Osteocyte (in vitro differentiated cells): ENCODE measurements at regions not wholly inside any gene's neighbourhood (a gene's known extent, or its start where the extent isn't known, plus 50 kb on each side); places are given as distances from the start of the nearest gene placed in this dataset.
A peak's percentile ranks its signal among the peaks of the same experiment; 100 is the strongest.

Source experiments
- DNase-seq: peaks from one replicate; pipeline ENCODE4 v3.0.0; 2021; ENCODE audit warnings: mixed read lengths; ENCODE audit not compliant: unreplicated experiment; ENCODE audit errors: extremely low spot score
- H3K27ac Mint-ChIP-seq: one replicate; pipeline ENCODE4 v1.8.0; 2021; ENCODE audit warnings: mild to moderate bottlenecking, mixed read lengths; ENCODE audit not compliant: unreplicated experiment
- H3K27me3 Mint-ChIP-seq: one replicate; pipeline ENCODE4 v1.8.0; 2021; ENCODE audit warnings: mixed read lengths; ENCODE audit not compliant: unreplicated experiment
- H3K36me3 Mint-ChIP-seq: one replicate; pipeline ENCODE4 v1.8.0; 2021; ENCODE audit warnings: mixed read lengths; ENCODE audit not compliant: unreplicated experiment
- H3K4me1 Mint-ChIP-seq: one replicate; pipeline ENCODE4 v1.8.0; 2021; ENCODE audit warnings: mixed read lengths; ENCODE audit not compliant: unreplicated experiment
- H3K4me3 Mint-ChIP-seq: one replicate; pipeline ENCODE4 v1.8.0; 2021; ENCODE audit warnings: mild to moderate bottlenecking, moderate library complexity, mixed read lengths; ENCODE audit not compliant: unreplicated experiment
- H3K9me3 Mint-ChIP-seq: one replicate; pipeline ENCODE4 v1.8.0; 2021; ENCODE audit warnings: mixed read lengths; ENCODE audit not compliant: unreplicated experiment
- CTCF ChIP-seq: fragments of 200-600 bp; sonication (generic); IDR thresholded peaks from 2 replicates; pipeline ENCODE4 v1.5.0; 2021; ENCODE audit warnings: antibody characterized with exemption, mild to moderate bottlenecking, moderate library complexity

GRCh38 chr12:104825408-104825807 is 132.7 kb downstream of the SLC41A2 start:
- H3K27ac Mint-ChIP-seq, result no peak overlapping the region
- no peak overlapping the region for H3K4me3 Mint-ChIP-seq
- H3K9me3 Mint-ChIP-seq, result no peaks in the 10 kb centered on the region
- H3K36me3 Mint-ChIP-seq, result peaks cover 9% of the 10 kb centered on the region
- H3K27me3 Mint-ChIP-seq, result no peaks in the 10 kb centered on the region
- no peak for DNase-seq
- peaks cover 5% of the 10 kb centered on the region for H3K4me1 Mint-ChIP-seq
- TF ChIP-seq CTCF, result peak; percentile 37

DNA sequence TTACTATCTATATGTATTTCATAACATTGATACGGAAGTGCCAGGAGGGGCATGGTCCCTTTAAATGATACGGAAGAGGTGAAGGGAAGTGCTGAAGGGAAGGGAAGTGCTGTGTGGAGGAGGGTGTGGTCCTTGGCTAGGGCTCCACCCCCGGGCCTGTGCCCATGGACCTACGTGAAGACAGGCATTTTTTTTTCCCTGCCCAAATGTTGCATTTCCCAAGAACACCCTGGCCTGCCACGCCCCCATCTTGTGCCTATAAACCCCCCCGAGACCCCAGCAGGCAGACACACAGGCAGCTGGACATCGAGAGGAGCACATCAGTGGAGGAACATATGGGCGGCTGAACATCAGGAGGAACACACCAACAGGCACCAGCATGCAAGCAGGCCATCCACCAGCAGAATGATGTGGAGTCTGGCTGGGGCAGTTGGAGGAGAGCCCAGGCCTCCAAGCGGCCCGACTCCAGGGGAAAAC is 134.1 kb downstream of the SLC41A2 start:
- Mint-ChIP-seq H3K27ac (no peak overlapping the region), H3K4me3 (no peak overlapping the region), H3K4me1 (peaks cover 3% of the 10 kb centered on the region), H3K36me3 (peaks cover 16% of the 10 kb centered on the region), H3K9me3 (no peaks in the 10 kb centered on the region), H3K27me3 (no peaks in the 10 kb centered on the region)
- no peak for DNase-seq
- TF ChIP-seq CTCF, result no peak

DNA sequence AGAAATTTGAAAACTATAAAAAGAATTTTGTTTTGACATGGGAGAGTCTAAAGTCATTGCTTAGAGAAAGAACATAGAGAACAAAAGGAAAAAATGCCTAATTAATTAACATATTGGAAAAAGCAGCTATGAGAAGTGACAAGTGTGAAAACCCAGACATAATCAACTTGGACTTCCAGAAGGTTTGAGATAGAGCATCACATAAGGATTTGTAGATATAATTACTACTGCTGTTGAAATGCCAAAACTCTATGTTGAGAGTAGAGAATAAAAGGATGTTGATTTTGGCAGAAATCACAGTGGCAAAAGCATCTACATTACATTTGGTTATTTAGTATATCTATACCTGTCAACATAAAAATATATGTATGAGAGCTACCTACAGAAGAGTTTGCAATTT is 135.1 kb downstream of the SLC41A2 start:
- no peak overlapping the region for H3K4me3 Mint-ChIP-seq
- peaks cover 18% of the 10 kb centered on the region for H3K36me3 Mint-ChIP-seq
- TF ChIP-seq CTCF, result no peak
- H3K27me3 Mint-ChIP-seq, result no peaks in the 10 kb centered on the region
- DNase-seq, result no peak
- H3K4me1 Mint-ChIP-seq, result peaks cover 3% of the 10 kb centered on the region
- no peaks in the 10 kb centered on the region for H3K9me3 Mint-ChIP-seq
- H3K27ac Mint-ChIP-seq, result no peak overlapping the region

- no peaks in the 10 kb centered on the region for H3K27me3 Mint-ChIP-seq
- H3K36me3 Mint-ChIP-seq, result peaks cover 13% of the 10 kb centered on the region
- TF ChIP-seq CTCF, result no peak
- no peaks in the 10 kb centered on the region for H3K9me3 Mint-ChIP-seq
- no peak overlapping the region for H3K4me3 Mint-ChIP-seq
- no peak overlapping the region for H3K27ac Mint-ChIP-seq
- no peak for DNase-seq
- H3K4me1 Mint-ChIP-seq, result no peaks in the 10 kb centered on the region
Measured at GRCh38 chr12:104816845-104817503, 141.1 kb downstream of the SLC41A2 start.

DNA sequence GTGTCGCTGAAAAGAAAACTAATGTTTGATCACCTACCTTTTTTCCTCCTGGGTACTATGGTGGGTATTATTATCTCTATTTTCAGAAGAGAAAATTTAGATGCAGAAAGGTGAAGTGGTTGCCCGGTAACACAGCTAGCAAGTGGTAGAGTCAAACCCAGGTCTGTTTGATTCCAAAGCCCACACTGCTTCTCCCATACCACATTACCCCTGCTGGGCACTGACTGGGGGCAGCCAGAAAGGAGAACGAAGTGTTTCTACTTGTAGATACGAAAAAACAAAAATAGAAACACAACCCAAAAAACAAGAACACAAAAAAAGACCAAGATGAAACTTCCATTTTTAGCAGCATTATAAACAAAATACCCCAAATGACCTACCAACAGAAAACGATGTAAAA is 142.2 kb downstream of the SLC41A2 start:
- DNase-seq, result no peak
- TF ChIP-seq CTCF, result no peak
- peaks cover 10% of the 10 kb centered on the region for H3K36me3 Mint-ChIP-seq
- no peaks in the 10 kb centered on the region for H3K4me1 Mint-ChIP-seq
- no peaks in the 10 kb centered on the region for H3K9me3 Mint-ChIP-seq
- no peak overlapping the region for H3K4me3 Mint-ChIP-seq
- H3K27ac Mint-ChIP-seq, result no peak overlapping the region
- H3K27me3 Mint-ChIP-seq, result no peaks in the 10 kb centered on the region
